CD4-positive, alpha-beta T cell treated with Interleukin-4 for 4 hours (primary cell): ENCODE measurements at regions not wholly inside any gene's neighbourhood (a gene's known extent, or its start where the extent isn't known, plus 50 kb on each side); places are given as distances from the start of the nearest gene placed in this dataset.
"Not testable (repeated sequence)": the region's sequence is repeated elsewhere in the genome, so short reads cannot be mapped to it uniquely, and the experiment has no call there.

Experiments used
- DNase-seq: peaks from one replicate; pipeline ENCODE4 v3.0.0-alpha.2; 2020

DNA sequence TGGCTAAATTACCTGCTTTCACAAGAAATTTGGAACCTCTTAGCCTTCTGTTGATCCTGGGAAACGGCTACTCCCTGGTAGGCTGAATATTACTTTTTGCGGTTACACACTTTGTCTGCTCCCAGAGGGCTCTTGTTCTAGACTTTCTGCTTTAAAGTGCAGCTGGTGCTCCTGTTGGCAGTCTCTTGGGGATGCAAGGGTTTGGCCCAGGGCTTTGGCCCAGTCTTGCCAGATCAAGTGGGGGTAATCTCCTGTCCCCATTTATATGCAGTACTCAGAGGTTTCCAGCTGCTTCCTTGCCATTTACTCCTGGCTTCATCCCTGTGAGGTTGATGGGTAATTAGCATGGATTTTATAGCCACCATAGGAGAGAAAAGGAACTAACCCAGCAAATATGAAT, 558.2 kb upstream of the MIS18BP1 start:
- DNase-seq, result no peak

DNA sequence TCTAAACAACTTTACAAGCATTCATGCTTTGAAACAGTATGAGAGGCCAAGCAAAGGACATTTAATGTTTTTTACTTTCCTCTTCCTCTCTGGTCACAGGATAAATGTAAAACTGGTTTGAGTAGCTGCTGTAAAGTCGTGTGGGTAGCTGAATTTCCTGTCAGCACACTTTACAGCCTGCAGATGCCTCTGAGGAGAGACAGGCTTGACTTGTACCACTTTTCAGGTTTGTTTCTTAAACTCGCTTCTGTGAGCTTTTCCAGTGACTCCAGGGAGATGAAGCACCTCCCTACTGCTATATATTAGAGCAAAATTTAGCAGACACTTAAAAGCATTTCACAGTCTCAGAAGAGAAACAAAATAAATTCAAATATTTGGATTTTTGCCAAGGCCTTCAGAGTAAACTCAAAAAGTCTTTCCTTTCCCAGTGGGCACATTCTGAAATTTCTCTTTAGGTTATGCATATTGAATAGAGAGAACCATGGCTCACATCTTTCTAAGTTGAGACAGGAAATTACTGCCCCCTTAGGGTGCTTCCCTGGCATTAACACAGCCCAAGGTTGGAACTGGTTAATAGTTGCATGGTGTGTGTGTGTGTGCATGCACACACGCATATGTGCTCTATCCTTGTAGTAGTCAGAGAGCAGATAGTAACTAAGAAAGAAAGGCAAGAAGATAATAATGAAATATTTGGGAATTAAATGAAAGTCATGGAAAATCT, 557.3 kb upstream of the MIS18BP1 start:
- no peak for DNase-seq

DNA sequence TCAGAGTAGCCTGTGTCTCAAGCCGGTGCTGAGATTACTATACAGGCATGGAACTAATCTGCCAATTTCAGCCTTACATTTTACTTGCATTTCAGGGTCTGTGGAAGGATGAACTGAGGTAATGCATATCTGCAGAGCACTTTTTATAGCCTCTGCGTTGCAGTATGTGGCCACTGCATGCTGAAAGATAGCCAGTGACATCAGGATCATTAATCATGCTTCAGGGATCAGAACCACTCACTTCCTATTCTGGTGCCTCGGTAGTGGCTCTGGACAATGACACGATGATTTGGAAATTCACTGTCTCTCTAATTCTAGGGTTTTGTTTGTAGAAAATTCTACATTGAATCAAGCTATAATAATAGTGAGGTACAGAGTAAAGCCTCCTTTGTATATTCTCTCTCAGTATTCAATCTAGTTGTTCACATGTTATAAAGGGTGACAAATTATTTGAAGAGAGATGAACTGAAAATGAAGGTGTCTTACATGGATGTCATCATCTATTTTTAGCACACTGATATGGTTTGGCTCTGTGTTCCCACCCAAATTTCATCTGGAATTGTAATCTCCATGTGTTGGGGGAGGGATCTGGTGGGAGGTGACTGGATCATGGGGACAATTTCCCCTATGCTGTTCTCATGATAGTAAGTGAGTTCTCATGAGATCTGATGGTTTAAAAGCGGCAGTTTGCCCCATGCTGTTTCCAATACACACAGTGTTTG, 554.3 kb upstream of the MIS18BP1 start:
- DNase-seq, result no peak

GRCh38 chr14:45799511-45799910, 546.5 kb upstream of the MIS18BP1 start:
- no peak for DNase-seq

DNA sequence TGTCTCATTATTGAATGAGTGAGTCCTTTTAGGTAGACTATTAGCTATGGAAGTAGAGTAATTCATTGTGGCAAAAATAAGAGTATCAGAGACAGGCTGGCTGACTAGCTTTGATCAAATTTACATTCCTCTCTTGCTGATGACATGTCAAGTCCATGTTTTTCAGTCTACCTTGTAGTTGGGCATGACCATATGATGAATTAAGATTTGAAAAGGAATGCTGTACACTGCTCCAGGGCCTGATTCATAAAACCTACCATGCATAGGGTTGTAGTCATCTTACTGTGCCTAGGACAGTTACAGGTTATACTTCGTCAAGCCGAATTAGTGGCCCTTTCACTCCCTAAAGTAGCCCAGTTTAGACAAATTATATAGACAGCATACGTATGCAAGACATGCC, 545.7 kb upstream of the MIS18BP1 start:
- DNase-seq, result no peak

- DNase-seq, result not testable (repeated sequence)
Observed at GRCh38 chr14:45796006-45796405, 543.0 kb upstream of the MIS18BP1 start.

- no peak for DNase-seq
Observed at GRCh38 chr14:45793081-45793480, 540.1 kb upstream of the MIS18BP1 start.

- no peak for DNase-seq
Observed at GRCh38 chr14:45790293-45790692, 537.3 kb upstream of the MIS18BP1 start.

DNA sequence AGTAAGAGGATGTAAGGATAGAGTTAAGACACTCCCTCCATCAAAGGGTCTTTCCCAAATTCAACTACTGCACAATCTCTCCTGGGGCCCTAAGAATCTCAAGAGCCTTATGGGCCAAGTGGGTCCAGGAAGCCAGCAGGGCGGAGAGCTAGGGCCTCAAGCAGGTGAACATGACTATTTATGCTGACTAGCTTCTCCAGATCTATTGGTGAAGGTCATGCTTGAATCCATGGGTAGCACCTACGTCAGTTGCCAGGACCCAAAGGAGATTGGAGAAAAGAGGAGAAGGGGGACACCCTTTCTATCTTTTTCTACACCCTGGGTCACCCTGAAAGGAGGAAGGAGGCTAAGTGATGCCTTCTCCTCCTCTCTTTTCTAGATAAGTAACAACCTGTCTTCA, 534.2 kb upstream of the MIS18BP1 start:
- no peak for DNase-seq

- no peak for DNase-seq
Observed at GRCh38 chr14:45786266-45786665, 533.3 kb upstream of the MIS18BP1 start.

DNA sequence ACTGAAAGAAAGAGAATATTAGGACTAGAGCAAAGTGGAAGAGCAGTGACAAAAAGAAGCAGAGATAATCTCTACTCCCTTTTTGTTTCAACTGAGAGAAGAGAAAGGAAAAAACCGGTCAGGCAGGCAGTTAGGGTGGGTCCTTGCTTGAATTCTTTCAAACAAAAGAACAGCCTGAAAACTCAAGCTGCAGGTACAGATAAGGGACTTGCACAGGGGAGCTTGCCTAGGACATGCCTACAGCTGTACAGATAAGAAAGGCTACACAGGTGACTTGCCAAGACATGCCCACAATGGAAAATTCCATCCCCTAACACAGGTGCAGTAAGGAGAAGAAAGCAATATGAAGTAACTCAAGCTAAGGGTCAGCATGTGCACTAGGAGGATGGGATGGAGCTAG, 532.2 kb upstream of the MIS18BP1 start:
- DNase-seq, result no peak

GRCh38 chr14:45766247-45766646, 513.2 kb upstream of the MIS18BP1 start:
- DNase-seq, result no peak

GRCh38 chr14:45757655-45758054, 504.7 kb upstream of the MIS18BP1 start:
- DNase-seq, result no peak

- not testable (repeated sequence) for DNase-seq
Observed at GRCh38 chr14:45756412-45756811, 503.4 kb upstream of the MIS18BP1 start.

DNA sequence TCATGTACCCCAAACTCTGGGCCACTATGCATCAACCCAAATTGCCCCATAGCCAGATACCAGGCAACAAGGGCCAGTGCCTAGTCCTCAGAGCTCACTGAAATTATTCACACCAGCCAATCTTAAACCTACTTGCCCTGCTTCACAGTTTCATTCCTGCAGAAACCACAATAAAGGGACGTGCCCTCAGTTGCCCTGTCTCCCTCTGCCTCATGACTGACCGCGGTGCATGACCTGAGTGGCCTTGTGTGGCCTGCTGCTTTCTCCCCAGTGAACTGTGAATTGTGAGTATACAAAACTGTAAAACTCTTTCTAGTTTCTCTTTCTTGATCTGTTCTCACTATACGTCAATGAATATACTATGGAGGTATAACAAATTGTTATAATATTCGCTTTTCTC, 490.9 kb upstream of the MIS18BP1 start:
- DNase-seq, result no peak

DNA sequence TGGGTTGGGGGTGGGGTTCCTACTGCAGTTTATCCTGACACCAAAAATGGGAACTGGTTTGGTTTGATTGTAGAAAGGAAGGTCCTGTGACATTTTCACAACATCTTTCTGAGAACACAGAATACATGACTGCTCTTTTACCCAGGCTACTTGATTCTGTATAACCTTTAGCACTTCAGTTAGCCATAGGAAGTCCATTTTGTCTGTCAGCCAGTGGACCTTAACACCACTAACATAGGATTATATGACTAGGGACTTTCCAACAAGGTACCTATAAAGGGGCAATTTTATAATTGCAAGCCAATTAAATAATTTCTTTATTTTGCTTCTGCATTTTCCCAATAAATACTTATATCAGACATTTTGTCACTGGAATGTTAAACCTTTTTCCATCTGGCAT, 489.2 kb upstream of the MIS18BP1 start:
- no peak for DNase-seq

- DNase-seq, result no peak
Observed at GRCh38 chr14:45728434-45729225, 475.6 kb upstream of the MIS18BP1 start.

GRCh38 chr14:45727133-45727532, 474.1 kb upstream of the MIS18BP1 start:
- no peak for DNase-seq

- DNase-seq, result no peak
Observed at GRCh38 chr14:45721472-45721871, 468.5 kb upstream of the MIS18BP1 start.

- no peak for DNase-seq
Observed at GRCh38 chr14:45716572-45716971, 463.6 kb upstream of the MIS18BP1 start.

DNA sequence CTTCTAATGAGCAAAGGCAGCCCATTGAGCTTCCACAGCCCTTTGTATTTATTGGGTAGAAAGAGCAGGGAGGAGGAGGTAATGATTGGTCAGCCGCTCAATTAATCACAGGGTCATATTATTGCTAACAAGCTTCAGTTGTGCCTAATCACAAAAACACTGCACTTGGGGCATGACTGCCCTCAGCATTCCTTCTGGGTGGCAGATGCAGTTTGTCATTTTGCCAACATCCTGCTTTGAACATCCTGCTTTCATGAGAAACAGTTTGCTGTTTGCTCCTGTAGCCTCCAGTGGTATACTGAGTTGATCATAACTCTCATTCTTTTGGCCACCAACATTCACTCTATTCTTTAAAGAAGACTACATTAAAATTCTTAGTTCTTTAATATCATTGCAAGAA, 462.9 kb upstream of the MIS18BP1 start:
- no peak for DNase-seq

DNA sequence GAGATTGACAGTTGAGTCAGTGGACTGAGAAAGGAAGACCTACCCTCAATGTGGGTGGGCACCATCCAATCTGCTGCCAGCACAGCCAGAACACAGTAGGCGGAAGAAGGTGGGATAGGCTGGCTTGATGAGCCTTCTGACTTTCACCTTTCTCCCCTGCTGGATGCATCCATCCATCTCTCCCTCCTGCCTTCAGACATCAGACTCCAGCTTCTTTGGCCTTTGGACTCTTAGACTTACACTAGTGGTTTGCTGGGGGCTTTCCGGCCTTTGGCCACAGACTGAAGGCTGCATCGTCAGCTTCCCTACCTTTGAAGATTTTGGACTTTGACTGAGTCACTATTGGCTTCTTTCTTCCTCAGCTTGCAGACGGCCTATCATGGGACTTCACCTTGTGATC, 456.5 kb upstream of the MIS18BP1 start:
- DNase-seq, result no peak

- no peak for DNase-seq
Observed at GRCh38 chr14:45705940-45706534, 453.0 kb upstream of the MIS18BP1 start.
